DND-41 (cell line): ENCODE measurements at regions not wholly inside any gene's neighbourhood (a gene's known extent, or its start where the extent isn't known, plus 50 kb on each side); places are given as distances from the start of the nearest gene placed in this dataset.

Experiments used
- ATAC-seq: fragments of 200-7000 bp; cut with Tn5 transposase; 3 replicates; pipeline ENCODE4 v1.9.1; 2021; ENCODE audit warnings: low read depth; ENCODE audit not compliant: insufficient read depth
- DNase-seq: peaks from one replicate; pipeline ENCODE4 v3.0.0-alpha.2; 2020
- H2AFZ ChIP-seq: 2 replicates; pipeline ENCODE4 v1.6.0; 2012; ENCODE audit warnings: low read depth, low read length
- H3K27ac ChIP-seq: 2 replicates; pipeline ENCODE4 v1.5.1; 2012; ENCODE audit warnings: low read length, inconsistent platforms
- H3K27me3 ChIP-seq: fragments of 200-600 bp; sonication (generic); 2 replicates; pipeline ENCODE4 v1.6.0; 2012; ENCODE audit warnings: low read length, mild to moderate bottlenecking, inconsistent platforms; ENCODE audit not compliant: insufficient read depth, poor library complexity
- H3K36me3 ChIP-seq: 2 replicates; pipeline ENCODE4 v1.5.1; 2012; ENCODE audit warnings: low read length, inconsistent platforms; ENCODE audit not compliant: insufficient read depth
- H3K4me1 ChIP-seq: 2 replicates; pipeline ENCODE4 v1.5.1; 2012; ENCODE audit warnings: mild to moderate bottlenecking, low read length; ENCODE audit not compliant: insufficient read depth
- H3K4me2 ChIP-seq: 2 replicates; pipeline ENCODE4 v1.6.0; 2012; ENCODE audit warnings: mild to moderate bottlenecking, moderate library complexity, low read length, inconsistent platforms; ENCODE audit not compliant: insufficient read depth
- H3K4me3 ChIP-seq, 2 experiments: fragments of 200-600 bp in 1 of 2; shearing (Covaris generic) in 1 of 2; 2 replicates each; pipeline ENCODE4 v1.5.1; 2012 to 2016; ENCODE audit warnings: inconsistent platforms in 2 of 2, low read length in 2 of 2, mild to moderate bottlenecking in 2 of 2, low read depth in 1 of 2, moderate library complexity in 1 of 2
- H3K79me2 ChIP-seq: 2 replicates; pipeline ENCODE4 v1.6.0; 2012; ENCODE audit warnings: low read length, inconsistent platforms; ENCODE audit not compliant: insufficient read depth
- H3K9ac ChIP-seq: 2 replicates; pipeline ENCODE4 v1.6.0; 2012; ENCODE audit warnings: low read depth, mild to moderate bottlenecking, inconsistent platforms, low read length, moderate library complexity
- H3K9me3 ChIP-seq: 2 replicates; pipeline ENCODE4 v1.5.1; 2012; ENCODE audit warnings: low read length, moderate library complexity, mild to moderate bottlenecking, inconsistent platforms; ENCODE audit not compliant: insufficient read depth, severe bottlenecking
- H4K20me1 ChIP-seq: 2 replicates; pipeline ENCODE4 v1.6.0; 2012; ENCODE audit warnings: low read length; ENCODE audit not compliant: insufficient read depth
- EZH2 ChIP-seq: IDR thresholded peaks from 3 replicates; pipeline ENCODE4 v1.6.1; 2012; ENCODE audit warnings: borderline replicate concordance, low read depth, mild to moderate bottlenecking, moderate library complexity, low read length, inconsistent platforms; ENCODE audit not compliant: severe bottlenecking
- TF ChIP-seq, protein P1 (sequence below): IDR thresholded peaks from 2 replicates; pipeline ENCODE4 v1.5.1; 2012; ENCODE audit warnings: borderline replicate concordance, low read length, moderate library complexity, mild to moderate bottlenecking; ENCODE audit not compliant: poor library complexity, severe bottlenecking; ENCODE audit errors: extremely low read depth

DNA sequence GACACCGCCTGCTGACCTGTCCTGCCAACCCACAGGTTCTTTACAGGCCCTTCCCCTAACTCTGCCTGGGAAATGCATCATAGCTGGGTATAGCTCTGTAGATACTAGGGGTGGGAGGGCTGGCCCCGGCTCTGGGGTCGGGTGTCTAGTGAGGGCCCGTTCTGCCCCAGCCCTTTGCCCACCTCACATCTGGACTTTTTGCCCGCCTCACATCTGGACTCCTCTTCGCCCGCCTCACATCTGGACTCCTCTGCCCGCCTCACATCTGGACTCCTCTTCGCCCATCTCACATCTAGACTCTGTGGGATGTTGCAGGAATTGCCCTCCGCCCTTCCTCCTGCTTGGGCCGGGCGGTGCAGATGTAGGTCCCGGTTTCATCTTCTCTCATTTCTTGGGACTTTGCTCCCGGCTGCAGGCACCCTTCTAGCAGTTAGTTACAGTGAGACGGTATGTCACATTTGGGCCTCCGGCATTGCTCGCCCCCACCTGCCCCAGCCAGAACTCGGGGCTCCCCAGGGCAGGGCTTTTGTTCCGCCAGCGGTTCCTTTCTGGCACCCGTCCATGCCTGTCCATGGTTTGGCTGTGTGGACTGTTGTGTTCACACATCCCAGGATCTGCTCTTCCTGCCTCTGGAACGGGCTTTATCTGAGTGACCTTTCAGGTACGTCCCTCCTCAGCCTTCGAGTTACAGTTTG is 1153.7 kb downstream of the BRD1 start:
- peaks cover 23% of the 10 kb centered on the region for H3K9me3 ChIP-seq
- H4K20me1 ChIP-seq = no peaks in the 10 kb centered on the region
- H3K36me3 ChIP-seq = no peaks in the 10 kb centered on the region
- H3K9ac ChIP-seq = no peak overlapping the region
- no peak overlapping the region for H3K4me2 ChIP-seq
- no peaks in the 10 kb centered on the region for H3K79me2 ChIP-seq
- H2AFZ ChIP-seq = no peak overlapping the region
- H3K4me3 ChIP-seq = no peak overlapping the region
- no peaks in the 10 kb centered on the region for H3K4me1 ChIP-seq
- ATAC-seq = no peak
- no peak overlapping the region for H3K27ac ChIP-seq
- TF ChIP-seq EZH2 = no peak
- TF ChIP-seq, protein P1, sequence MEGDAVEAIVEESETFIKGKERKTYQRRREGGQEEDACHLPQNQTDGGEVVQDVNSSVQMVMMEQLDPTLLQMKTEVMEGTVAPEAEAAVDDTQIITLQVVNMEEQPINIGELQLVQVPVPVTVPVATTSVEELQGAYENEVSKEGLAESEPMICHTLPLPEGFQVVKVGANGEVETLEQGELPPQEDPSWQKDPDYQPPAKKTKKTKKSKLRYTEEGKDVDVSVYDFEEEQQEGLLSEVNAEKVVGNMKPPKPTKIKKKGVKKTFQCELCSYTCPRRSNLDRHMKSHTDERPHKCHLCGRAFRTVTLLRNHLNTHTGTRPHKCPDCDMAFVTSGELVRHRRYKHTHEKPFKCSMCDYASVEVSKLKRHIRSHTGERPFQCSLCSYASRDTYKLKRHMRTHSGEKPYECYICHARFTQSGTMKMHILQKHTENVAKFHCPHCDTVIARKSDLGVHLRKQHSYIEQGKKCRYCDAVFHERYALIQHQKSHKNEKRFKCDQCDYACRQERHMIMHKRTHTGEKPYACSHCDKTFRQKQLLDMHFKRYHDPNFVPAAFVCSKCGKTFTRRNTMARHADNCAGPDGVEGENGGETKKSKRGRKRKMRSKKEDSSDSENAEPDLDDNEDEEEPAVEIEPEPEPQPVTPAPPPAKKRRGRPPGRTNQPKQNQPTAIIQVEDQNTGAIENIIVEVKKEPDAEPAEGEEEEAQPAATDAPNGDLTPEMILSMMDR = no peak
- no peaks in the 10 kb centered on the region for H3K27me3 ChIP-seq
- DNase-seq = no peak

DNA sequence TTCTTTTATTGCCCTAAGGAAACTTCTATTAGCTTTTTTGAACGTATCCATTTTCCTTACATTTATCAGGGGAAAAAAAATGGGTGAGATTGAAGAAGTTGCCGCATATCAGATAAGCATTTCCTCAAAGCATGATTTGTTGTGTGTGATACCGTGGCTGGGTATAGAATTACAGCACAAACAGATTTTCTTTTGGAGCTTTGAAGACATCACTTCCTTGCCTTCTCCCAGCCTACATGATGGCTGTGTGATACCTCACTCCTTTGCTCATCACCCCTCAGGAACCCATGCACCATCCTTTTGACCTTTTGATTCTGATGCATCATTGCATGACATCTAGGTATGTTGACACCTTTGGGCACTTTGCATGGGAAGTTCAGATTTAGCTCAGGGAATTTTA is 1155.3 kb downstream of the BRD1 start:
- Histone ChIP-seq H3K79me2 (no peaks in the 10 kb centered on the region), H3K9ac (no peak overlapping the region), H3K36me3 (no peaks in the 10 kb centered on the region), H3K4me2 (no peak overlapping the region), H3K27me3 (no peaks in the 10 kb centered on the region), H3K9me3 (peaks cover 23% of the 10 kb centered on the region), H2AFZ (no peak overlapping the region), H3K27ac (no peak overlapping the region), H3K4me1 (no peaks in the 10 kb centered on the region), H4K20me1 (no peaks in the 10 kb centered on the region), H3K4me3 (no peak overlapping the region)
- TF ChIP-seq, protein P1 = no peak
- no peak for TF ChIP-seq EZH2
- DNase-seq (no peak), ATAC-seq (no peak)

DNA sequence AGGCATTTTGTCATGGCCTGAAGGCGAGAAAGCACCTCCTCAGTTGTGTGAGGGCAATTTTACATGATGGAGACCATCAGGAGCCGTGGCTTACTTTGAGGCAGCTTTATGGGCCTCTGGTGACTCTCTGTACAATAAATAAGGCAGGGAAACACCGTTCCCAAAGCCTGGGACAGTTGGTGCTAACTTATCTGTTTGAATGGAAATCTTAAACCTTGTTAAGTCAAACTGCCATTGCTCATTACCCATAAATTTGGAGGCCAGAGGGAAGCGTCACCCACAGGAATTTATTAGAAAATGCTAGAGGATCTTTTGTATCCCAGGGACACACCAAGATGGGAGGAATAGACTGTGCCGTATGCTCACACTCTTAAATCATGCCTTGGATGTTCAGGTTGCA is 1156.9 kb downstream of the BRD1 start:
- DNase-seq = no peak
- no peak for TF ChIP-seq EZH2
- TF ChIP-seq, protein P1 = no peak
- no peaks in the 10 kb centered on the region for H3K27me3 ChIP-seq
- no peaks in the 10 kb centered on the region for H3K79me2 ChIP-seq
- H3K36me3 ChIP-seq = no peaks in the 10 kb centered on the region
- no peaks in the 10 kb centered on the region for H4K20me1 ChIP-seq
- H3K4me1 ChIP-seq = no peaks in the 10 kb centered on the region
- H3K9ac ChIP-seq = no peak overlapping the region
- ATAC-seq = no peak
- H3K9me3 ChIP-seq = peaks cover 23% of the 10 kb centered on the region
- no peak overlapping the region for H2AFZ ChIP-seq
- no peak overlapping the region for H3K4me2 ChIP-seq
- no peak overlapping the region for H3K27ac ChIP-seq
- H3K4me3 ChIP-seq = no peak overlapping the region
